ENCODE measurements at regions not wholly inside any gene's neighbourhood (a gene's known extent, or its start where the extent isn't known, plus 50 kb on each side); places are given as distances from the start of the nearest gene placed in this dataset.

DNA sequence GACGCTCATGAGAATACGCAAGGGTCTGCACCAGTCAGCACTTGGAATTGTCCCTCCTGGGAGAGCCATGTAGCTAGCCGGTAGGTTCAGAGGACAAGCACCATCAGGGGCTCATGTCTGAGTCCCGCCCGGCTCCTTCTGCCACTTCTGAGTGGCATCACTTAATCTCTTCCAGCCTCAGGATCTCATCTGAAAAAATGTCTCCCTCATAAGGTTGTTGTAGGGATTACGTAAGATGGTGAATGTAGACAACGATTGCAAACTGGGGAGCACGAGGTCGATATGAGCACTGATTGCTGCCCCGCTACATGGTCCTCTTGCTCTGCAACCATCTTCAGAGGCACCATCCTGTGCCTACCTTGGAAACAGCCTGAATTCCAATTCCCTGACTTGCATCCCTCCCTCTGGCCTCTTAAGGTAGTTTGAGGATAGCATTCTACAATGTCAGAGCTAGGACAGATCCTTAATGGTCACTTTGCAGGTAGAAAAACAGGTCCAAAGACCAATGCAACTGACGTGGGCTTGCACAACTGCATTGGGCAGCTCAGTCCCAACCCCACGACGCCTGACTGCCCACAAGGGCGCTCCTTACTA is 115.8 kb upstream of the TMEM45B start:
- TF ChIP-seq, protein P1, sequence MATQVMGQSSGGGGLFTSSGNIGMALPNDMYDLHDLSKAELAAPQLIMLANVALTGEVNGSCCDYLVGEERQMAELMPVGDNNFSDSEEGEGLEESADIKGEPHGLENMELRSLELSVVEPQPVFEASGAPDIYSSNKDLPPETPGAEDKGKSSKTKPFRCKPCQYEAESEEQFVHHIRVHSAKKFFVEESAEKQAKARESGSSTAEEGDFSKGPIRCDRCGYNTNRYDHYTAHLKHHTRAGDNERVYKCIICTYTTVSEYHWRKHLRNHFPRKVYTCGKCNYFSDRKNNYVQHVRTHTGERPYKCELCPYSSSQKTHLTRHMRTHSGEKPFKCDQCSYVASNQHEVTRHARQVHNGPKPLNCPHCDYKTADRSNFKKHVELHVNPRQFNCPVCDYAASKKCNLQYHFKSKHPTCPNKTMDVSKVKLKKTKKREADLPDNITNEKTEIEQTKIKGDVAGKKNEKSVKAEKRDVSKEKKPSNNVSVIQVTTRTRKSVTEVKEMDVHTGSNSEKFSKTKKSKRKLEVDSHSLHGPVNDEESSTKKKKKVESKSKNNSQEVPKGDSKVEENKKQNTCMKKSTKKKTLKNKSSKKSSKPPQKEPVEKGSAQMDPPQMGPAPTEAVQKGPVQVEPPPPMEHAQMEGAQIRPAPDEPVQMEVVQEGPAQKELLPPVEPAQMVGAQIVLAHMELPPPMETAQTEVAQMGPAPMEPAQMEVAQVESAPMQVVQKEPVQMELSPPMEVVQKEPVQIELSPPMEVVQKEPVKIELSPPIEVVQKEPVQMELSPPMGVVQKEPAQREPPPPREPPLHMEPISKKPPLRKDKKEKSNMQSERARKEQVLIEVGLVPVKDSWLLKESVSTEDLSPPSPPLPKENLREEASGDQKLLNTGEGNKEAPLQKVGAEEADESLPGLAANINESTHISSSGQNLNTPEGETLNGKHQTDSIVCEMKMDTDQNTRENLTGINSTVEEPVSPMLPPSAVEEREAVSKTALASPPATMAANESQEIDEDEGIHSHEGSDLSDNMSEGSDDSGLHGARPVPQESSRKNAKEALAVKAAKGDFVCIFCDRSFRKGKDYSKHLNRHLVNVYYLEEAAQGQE (IDR thresholded peaks at IDR 0.05; ENCODE audit: low read depth) = no peak
- TF ChIP-seq EGR1 (IDR thresholded peaks at IDR 0.05) (no peak), CEBPB (IDR thresholded peaks at IDR 0.05) (no peak), TAF1 (IDR thresholded peaks at IDR 0.05; ENCODE audit: low read depth) (no peak), USF1 (IDR thresholded peaks at IDR 0.05) (no peak), RAD21 (IDR thresholded peaks at IDR 0.05; ENCODE audit: low read depth) (no peak), CREB1 (IDR thresholded peaks at IDR 0.05; ENCODE audit: low read depth) (no peak), MAX (IDR thresholded peaks at IDR 0.05) (no peak)

Measured in Ishikawa (cell line).